Ovary (tissue), 3 donors: ENCODE measurements at regions not wholly inside any gene's neighbourhood (a gene's known extent, or its start where the extent isn't known, plus 50 kb on each side); places are given as distances from the start of the nearest gene placed in this dataset.

Source experiments
- CTCF ChIP-seq, 3 donors: fragments of 450-650 bp in 2 of 3; fragments of 200-600 bp in 1 of 3; IDR thresholded peaks; one replicate each; pipeline versions ENCODE4 v1.5.1 to v1.8.0; 2016 to 2022; ENCODE audit warnings: antibody characterized with exemption in 3 of 3, mild to moderate bottlenecking in 1 of 3
- EP300 ChIP-seq: sonication (generic); formaldehyde crosslinking; IDR thresholded peaks from one replicate; pipeline ENCODE4 v1.6.1; 2017; ENCODE audit warnings: antibody characterized with exemption
- donor health status: DM: no; HTN: no; CAD: no.

- TF ChIP-seq CTCF (IDR thresholded peaks at IDR 0.05): no peak
- TF ChIP-seq EP300: no peak
These were observed 282.7 kb upstream of the C2CD4B start for GRCh38 chr15:62447742-62448141.
